ENCODE measurements at regions not wholly inside any gene's neighbourhood (a gene's known extent, or its start where the extent isn't known, plus 50 kb on each side); places are given as distances from the start of the nearest gene placed in this dataset.

DNA sequence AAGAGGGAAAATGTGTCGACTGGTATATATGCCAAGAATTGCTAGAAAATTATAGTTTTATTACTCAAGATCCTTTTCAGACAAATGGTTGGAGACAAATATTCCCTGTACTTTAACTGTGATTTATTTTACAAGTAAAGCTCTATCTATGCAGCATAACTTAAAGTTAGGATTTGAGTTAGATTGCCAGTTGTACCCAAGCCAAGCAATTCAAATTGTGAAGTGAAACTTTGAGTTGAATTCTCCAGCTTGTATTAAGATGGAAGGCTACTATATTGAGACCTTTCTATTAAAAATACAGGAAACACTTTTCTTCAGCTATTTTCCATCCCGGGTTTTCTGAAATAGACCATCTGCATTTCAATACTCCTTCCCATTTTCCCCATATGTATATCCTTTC lies 333.1 kb upstream of the RBMS3 start:
- Histone ChIP-seq H3K79me2 (ENCODE audit: control insufficient read depth, low read length) (no peaks in the 10 kb centered on the region), H3K4me1 (ENCODE audit: control insufficient read depth, low read length) (peaks cover 4% of the 10 kb centered on the region; the same call in 1 of the 2 replicates), H3K27me3 (ENCODE audit: control insufficient read depth, low read length) (no peaks in the 10 kb centered on the region), H3K9me3 (ENCODE audit: control insufficient read depth, insufficient read depth, low read length) (no peaks in the 10 kb centered on the region), H3K9me2 (replicated peaks; ENCODE audit: control insufficient read depth, low read length) (no peaks in the 10 kb centered on the region; the same call in 1 of the 2 replicates), H3K27ac (ENCODE audit: low read depth, low read length) (no peak overlapping the region), H3K4me3 (ENCODE audit: low read length) (no peak overlapping the region), H3K4me2 (ENCODE audit: low read length) (no peak overlapping the region), H4K20me1 (ENCODE audit: control insufficient read depth, insufficient read depth, low read depth, low read length) (no peaks in the 10 kb centered on the region), H3K36me3 (ENCODE audit: control insufficient read depth, low read length) (no peaks in the 10 kb centered on the region), H3F3A (ENCODE audit: control insufficient read depth, insufficient read depth) (no peaks in the 10 kb centered on the region)
- TF ChIP-seq, protein P1, sequence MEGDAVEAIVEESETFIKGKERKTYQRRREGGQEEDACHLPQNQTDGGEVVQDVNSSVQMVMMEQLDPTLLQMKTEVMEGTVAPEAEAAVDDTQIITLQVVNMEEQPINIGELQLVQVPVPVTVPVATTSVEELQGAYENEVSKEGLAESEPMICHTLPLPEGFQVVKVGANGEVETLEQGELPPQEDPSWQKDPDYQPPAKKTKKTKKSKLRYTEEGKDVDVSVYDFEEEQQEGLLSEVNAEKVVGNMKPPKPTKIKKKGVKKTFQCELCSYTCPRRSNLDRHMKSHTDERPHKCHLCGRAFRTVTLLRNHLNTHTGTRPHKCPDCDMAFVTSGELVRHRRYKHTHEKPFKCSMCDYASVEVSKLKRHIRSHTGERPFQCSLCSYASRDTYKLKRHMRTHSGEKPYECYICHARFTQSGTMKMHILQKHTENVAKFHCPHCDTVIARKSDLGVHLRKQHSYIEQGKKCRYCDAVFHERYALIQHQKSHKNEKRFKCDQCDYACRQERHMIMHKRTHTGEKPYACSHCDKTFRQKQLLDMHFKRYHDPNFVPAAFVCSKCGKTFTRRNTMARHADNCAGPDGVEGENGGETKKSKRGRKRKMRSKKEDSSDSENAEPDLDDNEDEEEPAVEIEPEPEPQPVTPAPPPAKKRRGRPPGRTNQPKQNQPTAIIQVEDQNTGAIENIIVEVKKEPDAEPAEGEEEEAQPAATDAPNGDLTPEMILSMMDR (IDR thresholded peaks at IDR 0.05; ENCODE audit: low read depth, low read length, poor library complexity, severe bottlenecking) = no peak
- TF ChIP-seq EZH2phosphoT487 (IDR thresholded peaks at IDR 0.05; ENCODE audit: borderline replicate concordance, low read length) = no peak

DNA sequence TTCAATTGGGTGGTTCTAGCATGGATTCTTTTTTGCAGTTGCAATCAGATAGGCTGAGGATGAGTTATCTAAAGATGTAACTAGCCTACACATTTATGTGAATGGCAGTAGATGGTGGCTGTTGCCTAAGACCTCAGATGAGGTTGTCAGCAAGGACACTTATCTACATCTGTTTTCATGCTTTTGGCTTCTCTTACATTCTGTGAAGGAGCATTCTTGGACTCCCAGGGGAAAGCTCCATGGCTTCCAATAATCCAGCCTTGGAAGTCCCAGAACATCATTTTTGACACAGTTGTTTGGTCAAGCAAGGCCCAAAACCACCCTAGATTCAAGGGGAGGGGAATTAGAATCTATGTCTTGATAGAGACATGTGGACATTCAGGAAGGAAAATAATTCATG lies 332.2 kb upstream of the RBMS3 start:
- no peaks in the 10 kb centered on the region for H3K36me3 ChIP-seq (ENCODE audit: control insufficient read depth, low read length)
- H3K4me2 ChIP-seq (ENCODE audit: low read length) = no peak overlapping the region
- H4K20me1 ChIP-seq (ENCODE audit: control insufficient read depth, insufficient read depth, low read depth, low read length) = no peaks in the 10 kb centered on the region
- no peak overlapping the region for H3K27ac ChIP-seq (ENCODE audit: low read depth, low read length)
- no peaks in the 10 kb centered on the region for H3K27me3 ChIP-seq (ENCODE audit: control insufficient read depth, low read length)
- peaks cover 4% of the 10 kb centered on the region; the same call in 1 of the 2 replicates for H3K4me1 ChIP-seq (ENCODE audit: control insufficient read depth, low read length)
- no peaks in the 10 kb centered on the region for H3K9me3 ChIP-seq (ENCODE audit: control insufficient read depth, insufficient read depth, low read length)
- TF ChIP-seq, protein P1 (IDR thresholded peaks at IDR 0.05; ENCODE audit: low read depth, low read length, poor library complexity, severe bottlenecking) = no peak
- TF ChIP-seq EZH2phosphoT487 (IDR thresholded peaks at IDR 0.05; ENCODE audit: borderline replicate concordance, low read length) = no peak
- H3K4me3 ChIP-seq (ENCODE audit: low read length) = no peak overlapping the region
- H3K79me2 ChIP-seq (ENCODE audit: control insufficient read depth, low read length) = no peaks in the 10 kb centered on the region
- H3F3A ChIP-seq (ENCODE audit: control insufficient read depth, insufficient read depth) = no peaks in the 10 kb centered on the region
- no peaks in the 10 kb centered on the region; the same call in 1 of the 2 replicates for H3K9me2 ChIP-seq (replicated peaks; ENCODE audit: control insufficient read depth, low read length)

DNA sequence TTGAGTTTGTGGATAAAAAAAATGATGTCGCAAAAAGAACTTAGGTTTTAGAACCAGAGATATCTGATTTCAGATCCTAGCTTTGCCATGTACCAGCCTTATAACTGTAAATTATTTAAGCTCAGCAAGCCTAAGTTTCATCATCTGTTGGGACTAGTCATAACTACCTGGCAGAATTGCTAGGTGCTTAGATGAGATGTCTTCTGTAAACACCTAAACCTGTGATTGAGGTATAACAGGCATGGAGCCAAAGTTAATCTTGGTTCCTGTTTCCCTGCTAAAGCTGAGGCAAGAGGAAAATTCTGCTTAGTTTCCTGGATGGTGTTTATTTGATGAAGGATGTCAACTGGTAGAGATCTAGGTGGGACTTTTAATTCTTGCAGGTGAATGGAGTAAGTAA lies 331.3 kb upstream of the RBMS3 start:
- H3K4me2 ChIP-seq (ENCODE audit: low read length) = no peak overlapping the region
- H3K4me3 ChIP-seq (ENCODE audit: low read length) = no peak overlapping the region
- H3K79me2 ChIP-seq (ENCODE audit: control insufficient read depth, low read length) = no peaks in the 10 kb centered on the region
- no peaks in the 10 kb centered on the region for H3K9me3 ChIP-seq (ENCODE audit: control insufficient read depth, insufficient read depth, low read length)
- H3K27me3 ChIP-seq (ENCODE audit: control insufficient read depth, low read length) = no peaks in the 10 kb centered on the region
- no peaks in the 10 kb centered on the region for H3K36me3 ChIP-seq (ENCODE audit: control insufficient read depth, low read length)
- H3F3A ChIP-seq (ENCODE audit: control insufficient read depth, insufficient read depth) = no peaks in the 10 kb centered on the region
- no peaks in the 10 kb centered on the region; the same call in 1 of the 2 replicates for H3K9me2 ChIP-seq (replicated peaks; ENCODE audit: control insufficient read depth, low read length)
- no peak for TF ChIP-seq EZH2phosphoT487 (IDR thresholded peaks at IDR 0.05; ENCODE audit: borderline replicate concordance, low read length)
- TF ChIP-seq, protein P1 (IDR thresholded peaks at IDR 0.05; ENCODE audit: low read depth, low read length, poor library complexity, severe bottlenecking) = no peak
- no peaks in the 10 kb centered on the region for H4K20me1 ChIP-seq (ENCODE audit: control insufficient read depth, insufficient read depth, low read depth, low read length)
- no peak overlapping the region for H3K27ac ChIP-seq (ENCODE audit: low read depth, low read length)
- peaks cover 4% of the 10 kb centered on the region; the same call in 1 of the 2 replicates for H3K4me1 ChIP-seq (ENCODE audit: control insufficient read depth, low read length)

Data from DOHH2 (cell line).